ENCODE measurements at regions not wholly inside any gene's neighbourhood (a gene's known extent, or its start where the extent isn't known, plus 50 kb on each side); places are given as distances from the start of the nearest gene placed in this dataset.

DNA sequence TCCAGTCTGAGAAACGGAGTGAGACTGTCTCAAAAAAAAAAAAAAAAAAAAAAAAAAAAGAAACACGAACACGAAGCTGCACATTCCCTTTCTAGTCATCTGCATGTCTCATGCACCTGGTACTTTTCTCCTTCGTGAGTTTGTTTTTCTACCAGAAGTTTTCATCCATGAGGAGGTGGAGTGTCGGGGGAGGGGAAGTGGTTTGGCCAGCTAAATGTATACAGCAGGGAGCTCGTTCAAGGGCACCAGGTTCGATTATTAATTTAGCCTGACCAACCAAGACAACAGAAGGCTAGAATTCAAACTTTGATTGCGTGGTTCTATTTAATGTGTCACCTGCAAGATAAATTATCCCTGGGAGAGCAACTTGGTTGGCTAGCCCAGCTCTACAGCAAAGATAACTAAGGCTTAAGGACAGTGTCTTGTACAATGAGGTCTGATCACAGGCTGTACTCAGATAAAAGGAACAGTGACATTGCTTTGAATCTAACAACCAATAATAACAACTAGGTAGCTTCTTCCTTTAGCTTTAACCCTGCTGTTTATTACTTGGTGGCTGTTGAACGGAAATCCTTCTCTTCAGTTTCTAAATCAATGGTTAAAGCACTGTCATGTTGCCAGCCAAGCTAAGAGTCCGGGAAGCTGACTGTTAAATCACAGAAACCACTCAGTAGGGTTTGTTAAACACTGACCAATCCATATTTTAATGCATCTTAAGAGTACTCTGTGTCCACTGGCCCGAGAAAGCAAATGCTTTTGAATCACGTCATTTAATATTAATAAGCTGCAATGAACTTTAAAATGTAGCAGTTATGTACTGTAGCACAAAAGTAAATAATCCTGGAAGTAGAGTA lies 98.4 kb upstream of the STARD13 start:
- TF ChIP-seq SMC3 (IDR thresholded peaks at IDR 0.05) (no peak), CTCF (IDR thresholded peaks at IDR 0.05) (no peak), ELK1 (IDR thresholded peaks at IDR 0.05; ENCODE audit: low read depth, low read length) (no peak), POLR2A (IDR thresholded peaks at IDR 0.05; ENCODE audit: low read length) (no peak), NPAS2 (CRISPR knock-in tag; IDR thresholded peaks at IDR 0.05; ENCODE audit: borderline replicate concordance) (no peak), ZNF302 (CRISPR knock-in tag; IDR thresholded peaks at IDR 0.05) (no peak), BHLHE40 (IDR thresholded peaks at IDR 0.05; ENCODE audit: low read depth, low read length) (no peak), CHD4 (IDR thresholded peaks at IDR 0.05; ENCODE audit: borderline replicate concordance) (no peak), RAD21 (conservative IDR thresholded peaks at IDR 0.05 in 1 of 2, IDR thresholded peaks at IDR 0.05 in 1 of 2) (no peak), RFX5 (IDR thresholded peaks at IDR 0.05) (no peak), MAFK (IDR thresholded peaks at IDR 0.05; ENCODE audit: partially characterized antibody) (no peak)
